Loucy (cell line): ENCODE measurements at regions not wholly inside any gene's neighbourhood (a gene's known extent, or its start where the extent isn't known, plus 50 kb on each side); places are given as distances from the start of the nearest gene placed in this dataset.

Experiments used
- H2AFZ ChIP-seq: fragments of 200-600 bp; sonication (generic); 2 replicates; pipeline ENCODE4 v1.6.0; 2016; ENCODE audit warnings: antibody characterized with exemption, mild to moderate bottlenecking, low read length, moderate library complexity
- H3F3A ChIP-seq: fragments of 200-600 bp; 2 replicates; pipeline ENCODE4 v1.6.0; 2016; ENCODE audit warnings: antibody characterized with exemption, low read depth, mild to moderate bottlenecking
- H3K27me3 ChIP-seq: fragments of 200-600 bp; sonication (generic); 2 replicates; pipeline ENCODE4 v1.6.1; 2014; ENCODE audit warnings: low read length, mild to moderate bottlenecking; ENCODE audit not compliant: insufficient read depth, poor library complexity, severe bottlenecking
- H3K36me3 ChIP-seq: fragments of 200-600 bp; sonication (generic); 2 replicates; pipeline ENCODE4 v1.6.1; 2016; ENCODE audit warnings: low read length; ENCODE audit not compliant: insufficient read depth
- H3K4me1 ChIP-seq: fragments of 200-600 bp; sonication (generic); 2 replicates; pipeline ENCODE4 v1.5.1; 2014; ENCODE audit warnings: low read length, mild to moderate bottlenecking; ENCODE audit not compliant: insufficient read depth, poor library complexity, severe bottlenecking
- H3K4me2 ChIP-seq: fragments of 200-600 bp; sonication (generic); 2 replicates; pipeline ENCODE4 v1.6.0; 2014; ENCODE audit warnings: antibody characterized with exemption, low read length, low read depth, mild to moderate bottlenecking; ENCODE audit not compliant: poor library complexity, severe bottlenecking
- H3K4me3 ChIP-seq: fragments of 200-600 bp; sonication (generic); 2 replicates; pipeline ENCODE4 v1.5.1; 2014; ENCODE audit warnings: low read length, mild to moderate bottlenecking, mixed read lengths; ENCODE audit not compliant: poor library complexity, severe bottlenecking
- H3K79me2 ChIP-seq: fragments of 200-600 bp; sonication (generic); 2 replicates; pipeline ENCODE4 v1.6.1; 2014; ENCODE audit warnings: low read length; ENCODE audit not compliant: insufficient read depth
- H3K9ac ChIP-seq: fragments of 200-600 bp; sonication (generic); 2 replicates; pipeline ENCODE4 v1.6.0; 2014; ENCODE audit warnings: mild to moderate bottlenecking, low read depth, low read length, moderate library complexity; ENCODE audit not compliant: poor library complexity, severe bottlenecking
- H3K9me2 ChIP-seq: fragments of 200-600 bp; sonication (generic); replicated peaks from 2 replicates; pipeline ENCODE4 v1.6.1; 2016; ENCODE audit warnings: low read depth, low read length, mixed read lengths
- H3K9me3 ChIP-seq: fragments of 200-600 bp; sonication (generic); 2 replicates; pipeline ENCODE4 v1.6.1; 2014; ENCODE audit warnings: mild to moderate bottlenecking, antibody characterized with exemption, low read length, low read depth; ENCODE audit not compliant: insufficient read depth
- H4K20me1 ChIP-seq: fragments of 200-600 bp; sonication (generic); 2 replicates; pipeline ENCODE4 v1.6.0; 2014; ENCODE audit warnings: antibody characterized with exemption, low read length, mild to moderate bottlenecking; ENCODE audit not compliant: insufficient read depth, poor library complexity, severe bottlenecking
- CTCF ChIP-seq: fragments of 200-600 bp; sonication (generic); conservative IDR thresholded peaks from 2 replicates; pipeline ENCODE4 v1.5.1; 2014; ENCODE audit warnings: mild to moderate bottlenecking, antibody characterized with exemption, low read length
- EZH2phosphoT487 ChIP-seq: fragments of 200-600 bp; IDR thresholded peaks from 2 replicates; pipeline ENCODE4 v1.6.1; 2018; ENCODE audit warnings: antibody characterized with exemption, mild to moderate bottlenecking, moderate library complexity, borderline replicate concordance

- Histone ChIP-seq H4K20me1 (no peaks in the 10 kb centered on the region), H3K4me3 (no peak overlapping the region), H3K9me3 (no peaks in the 10 kb centered on the region), H3K36me3 (no peaks in the 10 kb centered on the region), H2AFZ (no peak overlapping the region), H3K9me2 (no peaks in the 10 kb centered on the region), H3K27me3 (no peaks in the 10 kb centered on the region), H3K79me2 (no peaks in the 10 kb centered on the region), H3K9ac (no peak overlapping the region), H3F3A (no peaks in the 10 kb centered on the region), H3K4me2 (no peak overlapping the region), H3K4me1 (no peaks in the 10 kb centered on the region)
- TF ChIP-seq CTCF (peak; percentile 74), EZH2phosphoT487 (no peak)
Measured at GRCh38 chr18:37778417-37779165, 213.0 kb upstream of the CELF4 start.

GRCh38 chr18:37769826-37770225 lies 204.2 kb upstream of the CELF4 start:
- no peak for TF ChIP-seq CTCF
- TF ChIP-seq EZH2phosphoT487 = no peak

DNA sequence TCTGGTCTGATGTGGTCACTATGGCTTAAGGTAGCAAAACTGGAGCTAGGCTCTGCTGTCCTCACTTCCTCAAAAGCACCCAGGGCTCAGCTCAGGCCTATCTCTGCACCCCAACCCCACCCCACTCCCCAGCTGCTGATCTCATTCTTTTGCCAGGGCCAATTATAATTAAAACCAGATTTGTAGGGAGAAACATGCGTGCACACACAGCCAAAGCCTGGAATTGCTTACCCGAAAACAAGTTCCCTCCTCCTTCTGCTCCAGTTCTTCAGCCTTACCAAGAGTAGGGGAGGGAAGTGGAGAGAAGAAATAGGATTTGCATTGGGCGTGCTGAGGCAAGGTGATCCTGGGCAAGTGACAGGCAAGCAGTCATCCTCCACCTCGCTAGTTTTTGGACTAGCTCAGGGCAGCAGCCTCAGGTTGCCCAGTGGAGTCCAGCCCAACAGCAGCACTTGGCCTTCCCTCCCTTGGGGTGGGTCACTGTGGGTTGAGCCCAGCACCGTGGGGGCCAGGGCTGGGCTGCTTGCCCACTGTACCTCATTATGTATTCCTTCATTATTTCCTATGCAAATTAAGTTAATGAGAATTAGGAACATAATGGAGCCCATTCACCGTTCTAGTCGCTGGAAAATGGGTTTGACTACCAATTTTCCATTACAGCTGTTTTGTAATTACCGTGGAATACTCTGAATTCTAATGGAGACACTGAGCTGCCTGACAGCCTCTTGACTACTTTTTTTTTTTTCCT lies 199.1 kb upstream of the CELF4 start:
- H3K4me1 ChIP-seq = no peaks in the 10 kb centered on the region
- no peaks in the 10 kb centered on the region for H3K27me3 ChIP-seq
- H3K9ac ChIP-seq = no peak overlapping the region
- no peaks in the 10 kb centered on the region for H4K20me1 ChIP-seq
- no peak for TF ChIP-seq CTCF
- TF ChIP-seq EZH2phosphoT487 = no peak
- H3K4me2 ChIP-seq = no peak overlapping the region
- H3K9me3 ChIP-seq = no peaks in the 10 kb centered on the region
- no peaks in the 10 kb centered on the region for H3F3A ChIP-seq
- H2AFZ ChIP-seq = no peak overlapping the region
- no peaks in the 10 kb centered on the region for H3K9me2 ChIP-seq
- H3K4me3 ChIP-seq = no peak overlapping the region
- H3K36me3 ChIP-seq = no peaks in the 10 kb centered on the region
- H3K79me2 ChIP-seq = no peaks in the 10 kb centered on the region

More at GRCh38 chr18:37769826-37770225, 204.2 kb upstream of the CELF4 start:
- Histone ChIP-seq H3K79me2 (no peaks in the 10 kb centered on the region), H3K27me3 (no peaks in the 10 kb centered on the region), H2AFZ (no peak overlapping the region), H3K9me3 (no peaks in the 10 kb centered on the region), H3F3A (no peaks in the 10 kb centered on the region), H3K9ac (no peak overlapping the region), H3K9me2 (no peaks in the 10 kb centered on the region), H3K4me3 (no peak overlapping the region), H3K36me3 (no peaks in the 10 kb centered on the region), H3K4me1 (no peaks in the 10 kb centered on the region), H4K20me1 (no peaks in the 10 kb centered on the region), H3K4me2 (no peak overlapping the region)
